IMR-90 (cell line): ENCODE measurements at regions not wholly inside any gene's neighbourhood (a gene's known extent, or its start where the extent isn't known, plus 50 kb on each side); places are given as distances from the start of the nearest gene placed in this dataset.

Experiments used
- ATAC-seq: fragments of 200-7000 bp; cut with Tn5 transposase; 2 replicates; pipeline ENCODE4 v1.9.1; 2020; ENCODE audit warnings: low read depth, mild to moderate bottlenecking, moderate library complexity
- BruUV-seq: library from RNA; stranded (reverse); fragments of 400-500 nt; replicated peaks from 2 replicates; lab custom pipeline; 2021; lab: Mats Ljungman, UMichigan
- CTCF ChIA-PET: fragments of 300-600 bp; formaldehyde crosslinking; extraction: SDS; loops from one replicate; lab custom pipeline; 2021; ENCODE audit warnings: antibody characterized with exemption; lab: Yijun Ruan, JAX
- POLR2A ChIA-PET: fragments of 300-600 bp; sonication (Branson Sonifier 250); formaldehyde crosslinking; loops from one replicate; lab custom pipeline; 2022; ENCODE audit warnings: antibody characterized with exemption; ENCODE audit not compliant: unreplicated experiment; lab: Charles Lee
- DNase-seq: peaks from one replicate; pipeline ENCODE4 v3.0.0; 2013
- H2AFZ ChIP-seq: replicated peaks from 2 replicates; pipeline ENCODE3; 2013; ENCODE audit warnings: low read length, mild to moderate bottlenecking; ENCODE audit not compliant: poor library complexity
- H2AK5ac ChIP-seq: 2 replicates; pipeline ENCODE4 v1.6.1; 2013; ENCODE audit warnings: low read depth, low read length, inconsistent platforms
- H2AK9ac ChIP-seq: replicated peaks from 2 replicates; pipeline ENCODE3; 2013; ENCODE audit warnings: mild to moderate bottlenecking, low read depth, low read length, moderate library complexity; ENCODE audit not compliant: poor library complexity
- H2BK120ac ChIP-seq: 2 replicates; pipeline ENCODE4 v1.6.1; 2013; ENCODE audit warnings: low read depth, low read length, inconsistent platforms
- H2BK15ac ChIP-seq: 3 replicates; pipeline ENCODE4 v1.6.1; 2013; ENCODE audit warnings: low read depth, low read length, inconsistent platforms
- H2BK20ac ChIP-seq: 2 replicates; pipeline ENCODE4 v1.6.1; 2013; ENCODE audit warnings: low read depth, mild to moderate bottlenecking, inconsistent platforms, low read length, moderate library complexity
- H2BK5ac ChIP-seq: 2 replicates; pipeline ENCODE4 v1.6.1; 2013; ENCODE audit warnings: mild to moderate bottlenecking, low read depth, low read length, inconsistent platforms; ENCODE audit not compliant: poor library complexity, severe bottlenecking
- H3K14ac ChIP-seq: replicated peaks from 2 replicates; pipeline ENCODE4 v1.6.1; 2013; ENCODE audit warnings: low read depth, low read length, inconsistent platforms
- H3K18ac ChIP-seq: 2 replicates; pipeline ENCODE4 v1.6.1; 2013; ENCODE audit warnings: low read depth, low read length, control low read depth
- H3K23ac ChIP-seq: 2 replicates; pipeline ENCODE4 v1.6.1; 2013; ENCODE audit warnings: low read depth, low read length, inconsistent platforms
- H3K27ac ChIP-seq: 2 replicates; pipeline ENCODE4 v1.5.1; 2013; ENCODE audit warnings: mild to moderate bottlenecking, control low read depth, low read length; ENCODE audit not compliant: insufficient read depth
- H3K27me3 ChIP-seq: 2 replicates; pipeline ENCODE4 v1.6.1; 2013; ENCODE audit warnings: low read length; ENCODE audit not compliant: control insufficient read depth, insufficient read depth
- H3K36me3 ChIP-seq: 2 replicates; pipeline ENCODE4 v1.6.1; 2013; ENCODE audit warnings: low read length, mixed read lengths; ENCODE audit not compliant: control insufficient read depth, insufficient read depth
- H3K4ac ChIP-seq: 2 replicates; pipeline ENCODE4 v1.6.1; 2013; ENCODE audit warnings: low read depth, low read length, inconsistent platforms
- H3K4me1 ChIP-seq: 2 replicates; pipeline ENCODE4 v1.6.1; 2013; ENCODE audit warnings: low read length, mixed read lengths; ENCODE audit not compliant: control insufficient read depth, insufficient read depth
- H3K4me2 ChIP-seq: 2 replicates; pipeline ENCODE4 v1.6.1; 2013; ENCODE audit warnings: low read depth, mild to moderate bottlenecking, control low read depth, low read length, moderate library complexity
- H3K4me3 ChIP-seq: 2 replicates; pipeline ENCODE4 v1.5.1; 2013; ENCODE audit warnings: low read depth, mild to moderate bottlenecking, control low read depth, low read length, moderate library complexity; ENCODE audit not compliant: insufficient read depth
- H3K56ac ChIP-seq: 2 replicates; pipeline ENCODE4 v1.6.1; 2013; ENCODE audit warnings: low read length, inconsistent platforms; ENCODE audit not compliant: insufficient read depth; ENCODE audit errors: extremely low read depth
- H3K79me1 ChIP-seq, 2 experiments: 2 replicates each; pipeline ENCODE4 v1.6.1; 2013; ENCODE audit warnings: low read length in 2 of 2, inconsistent platforms in 1 of 2, low read depth in 1 of 2
- H3K9ac ChIP-seq: 2 replicates; pipeline ENCODE4 v1.6.1; 2013; ENCODE audit warnings: low read depth, low read length, control low read depth
- H3K9me1 ChIP-seq: 2 replicates; pipeline ENCODE4 v1.6.1; 2013; ENCODE audit warnings: low read length, inconsistent platforms; ENCODE audit not compliant: insufficient read depth
- H3K9me3 ChIP-seq: 2 replicates; pipeline ENCODE4 v1.6.1; 2013; ENCODE audit warnings: low read length; ENCODE audit not compliant: control insufficient read depth, insufficient read depth
- H4K20me1 ChIP-seq: 2 replicates; pipeline ENCODE4 v1.6.1; 2013; ENCODE audit warnings: low read length, inconsistent platforms; ENCODE audit not compliant: insufficient read depth
- H4K5ac ChIP-seq: 2 replicates; pipeline ENCODE4 v1.6.1; 2013; ENCODE audit warnings: mild to moderate bottlenecking, low read depth, low read length, control low read depth
- H4K8ac ChIP-seq, 2 experiments: 2 replicates each; pipeline ENCODE4 v1.6.1; 2013; ENCODE audit warnings: low read depth in 2 of 2, low read length in 2 of 2, control low read depth in 1 of 2, inconsistent platforms in 1 of 2
- H4K91ac ChIP-seq: 2 replicates; pipeline ENCODE4 v1.6.1; 2013; ENCODE audit warnings: low read depth, low read length, inconsistent platforms; ENCODE audit not compliant: insufficient read depth
- BHLHE40 ChIP-seq: fragments of 150-350 bp; IDR thresholded peaks from 2 replicates; pipeline ENCODE4 v1.6.1; 2016; ENCODE audit warnings: mild to moderate bottlenecking, low read depth, low read length
- CEBPB ChIP-seq: IDR thresholded peaks from 2 replicates; pipeline ENCODE4 v1.6.1; 2012; ENCODE audit warnings: low read depth, low read length, improper control_type of control experiment
- CHD1 ChIP-seq: IDR thresholded peaks from 2 replicates; pipeline ENCODE4 v1.6.1; 2012; ENCODE audit warnings: low read depth, low read length, improper control_type of control experiment
- CTCF ChIP-seq: conservative IDR thresholded peaks from 2 replicates; pipeline ENCODE4 v1.5.1; 2012; ENCODE audit warnings: mild to moderate bottlenecking, low read depth, low read length, improper control_type of control experiment
- ELK1 ChIP-seq: fragments of 150-350 bp; IDR thresholded peaks from 2 replicates; pipeline ENCODE4 v1.6.1; 2016; ENCODE audit warnings: low read depth, mild to moderate bottlenecking, low read length, moderate library complexity, borderline replicate concordance
- FOS ChIP-seq: fragments of 150-350 bp; IDR thresholded peaks from 2 replicates; pipeline ENCODE4 v1.6.1; 2016; ENCODE audit warnings: low read depth, low read length
- MAFK ChIP-seq: IDR thresholded peaks from 2 replicates; pipeline ENCODE4 v1.6.1; 2012; ENCODE audit warnings: low read depth, low read length, improper control_type of control experiment
- MAZ ChIP-seq: IDR thresholded peaks from 2 replicates; pipeline ENCODE4 v1.6.1; 2012; ENCODE audit warnings: low read depth, mild to moderate bottlenecking, low read length, improper control_type of control experiment, moderate library complexity, borderline replicate concordance
- MXI1 ChIP-seq: IDR thresholded peaks from 2 replicates; pipeline ENCODE4 v1.6.1; 2012; ENCODE audit warnings: low read depth, mild to moderate bottlenecking, low read length, moderate library complexity, borderline replicate concordance
- NFE2L2 ChIP-seq: fragments of 150-350 bp; IDR thresholded peaks from 2 replicates; pipeline ENCODE4 v1.6.1; 2016; ENCODE audit warnings: low read depth, mild to moderate bottlenecking, low read length
- POLR2A ChIP-seq: IDR thresholded peaks from 2 replicates; pipeline ENCODE4 v1.6.1; 2012; ENCODE audit warnings: mild to moderate bottlenecking, low read depth, low read length
- RAD21 ChIP-seq: IDR thresholded peaks from 2 replicates; pipeline ENCODE4 v1.6.1; 2012; ENCODE audit warnings: low read length, improper control_type of control experiment
- RCOR1 ChIP-seq: IDR thresholded peaks from 2 replicates; pipeline ENCODE4 v1.6.1; 2012; ENCODE audit warnings: mild to moderate bottlenecking, low read length, improper control_type of control experiment; ENCODE audit not compliant: insufficient replicate concordance
- RFX5 ChIP-seq: IDR thresholded peaks from 2 replicates; pipeline ENCODE4 v1.8.0; 2012; ENCODE audit warnings: low read depth, mild to moderate bottlenecking, low read length, moderate library complexity
- SMC3 ChIP-seq: fragments of 150-350 bp; IDR thresholded peaks from 2 replicates; pipeline ENCODE4 v1.6.1; 2016; ENCODE audit warnings: low read depth, mild to moderate bottlenecking, antibody characterized with exemption, low read length, moderate library complexity
- USF2 ChIP-seq: fragments of 150-350 bp; IDR thresholded peaks from 2 replicates; pipeline ENCODE4 v1.6.1; 2017; ENCODE audit warnings: mild to moderate bottlenecking, antibody characterized with exemption, low read length, low read depth
- WGBS, 2 experiments: methylation state at CpG; one replicate each; pipeline versions ENCODE4 v1.1.5 to v1.1.7; 2013; ENCODE audit warnings: missing lambda C conversion rate in 2 of 2; ENCODE audit not compliant: insufficient read length in 1 of 2; ENCODE audit errors: extremely low coverage in 2 of 2; 5-methylcytosine and 5-hydroxymethylcytosine counted together
- dilution Hi-C: fragments of 300-500 bp; cut with HindIII; formaldehyde crosslinking; loops from one replicate; pipeline ENCODE4 v1.14.3; 2018; ENCODE audit warnings: low sequenced_read_pairs; ENCODE audit not compliant: unreplicated experiment
- in situ Hi-C: fragments of 300-500 bp; cut with MboI; formaldehyde crosslinking; loops from 3 replicates; pipeline ENCODE4 v1.14.3; 2019; ENCODE audit warnings: low sequenced_read_pairs, inconsistent platforms, mixed read lengths
- intact Hi-C: fragments of 100-400 bp; cut with micrococcal nuclease; formaldehyde crosslinking; loops from 2 replicates; pipeline ENCODE4 v1.10.0; 2022

GRCh38 chr1:208809876-208810275, 565.7 kb upstream of the PLXNA2 start:
- Histone ChIP-seq H3K9me3 (peaks cover 11% of the 10 kb centered on the region), H2BK120ac (no peak overlapping the region), H2AK5ac (no peak overlapping the region), H3K79me1 (no peaks in the 10 kb centered on the region), H4K91ac (no peak overlapping the region), H2BK20ac (no peak overlapping the region), H3K27ac (no peak overlapping the region), H3K14ac (no peak overlapping the region), H4K20me1 (no peaks in the 10 kb centered on the region), H3K4me1 (no peaks in the 10 kb centered on the region), H4K5ac (no peak overlapping the region), H2AK9ac (no peak overlapping the region), H3K9me1 (no peaks in the 10 kb centered on the region), H3K56ac (no peak overlapping the region), H3K9ac (no peak overlapping the region), H3K27me3 (no peaks in the 10 kb centered on the region), H4K8ac (no peak overlapping the region), H3K4me3 (no peak overlapping the region), H3K36me3 (no peaks in the 10 kb centered on the region), H3K23ac (no peak overlapping the region), H2AFZ (no peak overlapping the region), H3K18ac (no peak overlapping the region), H3K4ac (no peak overlapping the region), H2BK5ac (no peak overlapping the region), H2BK15ac (no peak overlapping the region), H3K4me2 (no peak overlapping the region)
- dilution Hi-C loops, result no loop called here
- ChIA-PET CTCF (no interaction called here), POLR2A (no interaction called here)
- DNase-seq (no peak), ATAC-seq (no peak)
- 60% methylated on average over 2 of the region's 3 CpGs; no CpG with 5 or more reads in 1 of the 2 experiments for WGBS, 2 experiments
- intact Hi-C loops, result no loop called here
- TF ChIP-seq MAZ (no peak), CEBPB (no peak), BHLHE40 (no peak), CHD1 (no peak), MAFK (no peak), USF2 (no peak), MXI1 (no peak), SMC3 (no peak), RAD21 (no peak), FOS (no peak), ELK1 (no peak), POLR2A (no peak), CTCF (no peak), RCOR1 (no peak), NFE2L2 (no peak), RFX5 (no peak)
- in situ Hi-C loops, result no loop called here
- no TSS peak for BruUV-seq
